SU-DHL-6 (cell line): ENCODE measurements at regions not wholly inside any gene's neighbourhood (a gene's known extent, or its start where the extent isn't known, plus 50 kb on each side); places are given as distances from the start of the nearest gene placed in this dataset.

ENCODE experiments used
- CTCF ChIP-seq: fragments of 200-600 bp; sonication (generic); IDR thresholded peaks from one replicate; pipeline ENCODE4 v1.5.1; 2017; ENCODE audit warnings: antibody characterized with exemption, mild to moderate bottlenecking, low read length, moderate library complexity; ENCODE audit not compliant: insufficient read depth, poor library complexity, severe bottlenecking
- EZH2phosphoT487 ChIP-seq: fragments of 200-600 bp; sonication (generic), shearing (Covaris generic); conservative IDR thresholded peaks from 2 replicates; pipeline ENCODE4 v1.6.1; 2018; ENCODE audit warnings: mild to moderate bottlenecking, antibody characterized with exemption, low read length, moderate library complexity, mixed read lengths

GRCh38 chr2:147025646-147026585, 818.9 kb upstream of the ACVR2A start:
- TF ChIP-seq CTCF (no peak), EZH2phosphoT487 (no peak)
